SK-N-SH (cell line): ENCODE measurements at regions not wholly inside any gene's neighbourhood (a gene's known extent, or its start where the extent isn't known, plus 50 kb on each side); places are given as distances from the start of the nearest gene placed in this dataset.

Experiments used
- CTCF ChIA-PET: fragments of 300-600, 350-600 bp; formaldehyde crosslinking; extraction: SDS; loops from one replicate; lab custom pipeline; 2021; lab: Yijun Ruan, JAX
- POLR2A ChIA-PET: fragments of 350-600 bp; sonication (Branson Sonifier 250); formaldehyde crosslinking; extraction: SDS; loops from one replicate; lab custom pipeline; 2020; ENCODE audit warnings: antibody characterized with exemption, inconsistent platforms; lab: Yijun Ruan, JAX
- DNase-seq: peaks from one replicate; pipeline ENCODE4 v3.0.0; 2012
- H2AFZ ChIP-seq: fragments of 200-600 bp; sonication (generic); 2 replicates; pipeline ENCODE4 v1.8.1; 2016; ENCODE audit warnings: antibody characterized with exemption, mild to moderate bottlenecking, low read depth
- H3F3A ChIP-seq: fragments of 200-600 bp; sonication (generic); replicated peaks from 2 replicates; pipeline ENCODE3; 2016; ENCODE audit warnings: antibody characterized with exemption, mild to moderate bottlenecking; ENCODE audit not compliant: insufficient read depth
- H3K27ac ChIP-seq, 2 experiments: fragments of 200-500 bp in 1 of 2; fragments of 200-600 bp in 1 of 2; sonication (Bioruptor generic) in 1 of 2; sonication (generic), shearing (Covaris generic) in 1 of 2; 2 replicates each; pipeline versions ENCODE4 v1.5.1 to v1.6.1; 2014 to 2016; ENCODE audit warnings: low read depth in 2 of 2, inconsistent platforms in 1 of 2, low read length in 1 of 2, mild to moderate bottlenecking in 1 of 2, mixed read lengths in 1 of 2
- H3K27me3 ChIP-seq: fragments of 200-600 bp; sonication (generic), shearing (Covaris generic); 2 replicates; pipeline ENCODE4 v1.6.1; 2016; ENCODE audit warnings: mixed run types; ENCODE audit not compliant: insufficient read depth
- H3K36me3 ChIP-seq, 2 experiments: fragments of 200-500 bp in 1 of 2; fragments of 200-600 bp in 1 of 2; sonication (Bioruptor generic) in 1 of 2; sonication (generic) in 1 of 2; replicated peaks in 1 of 2; 2 replicates each; pipeline versions ENCODE3 to v1.5.1; 2014 to 2016; ENCODE audit warnings: low read length in 1 of 2, mild to moderate bottlenecking in 1 of 2; ENCODE audit not compliant: insufficient read depth in 2 of 2, control insufficient read depth in 1 of 2
- H3K4me1 ChIP-seq, 2 experiments: fragments of 200-500 bp in 1 of 2; fragments of 200-600 bp in 1 of 2; sonication (Bioruptor generic) in 1 of 2; sonication (generic), shearing (Covaris generic) in 1 of 2; 2 replicates each; pipeline versions ENCODE4 v1.5.1 to v1.6.1; 2014 to 2016; ENCODE audit warnings: low read depth in 1 of 2, low read length in 1 of 2, mixed run types in 1 of 2; ENCODE audit not compliant: insufficient read depth in 2 of 2, control insufficient read depth in 1 of 2
- H3K4me2 ChIP-seq: fragments of 200-600 bp; sonication (generic), shearing (Covaris generic); 2 replicates; pipeline ENCODE4 v1.6.1; 2017; ENCODE audit warnings: mixed run types
- H3K4me3 ChIP-seq, 2 experiments: fragments of 200-500 bp in 1 of 2; fragments of 200-600 bp in 1 of 2; sonication (Bioruptor generic) in 1 of 2; sonication (generic), shearing (Covaris generic) in 1 of 2; 2 replicates each; pipeline versions ENCODE4 v1.5.1 to v1.8.1; 2014 to 2016; ENCODE audit warnings: low read depth in 2 of 2, inconsistent platforms in 1 of 2, low read length in 1 of 2, mild to moderate bottlenecking in 1 of 2, mixed read lengths in 1 of 2, moderate library complexity in 1 of 2
- H3K79me2 ChIP-seq: fragments of 200-600 bp; sonication (generic); 2 replicates; pipeline ENCODE4 v1.8.1; 2017; ENCODE audit warnings: mild to moderate bottlenecking; ENCODE audit not compliant: insufficient read depth
- H3K9ac ChIP-seq: fragments of 200-600 bp; sonication (generic); 2 replicates; pipeline ENCODE4 v1.6.1; 2017; ENCODE audit warnings: mixed run types
- H3K9me2 ChIP-seq: fragments of 200-600 bp; sonication (generic); 2 replicates; pipeline ENCODE4 v1.6.1; 2017; ENCODE audit warnings: mixed run types
- H3K9me3 ChIP-seq: fragments of 200-600 bp; sonication (generic); 2 replicates; pipeline ENCODE4 v1.6.1; 2017; ENCODE audit warnings: mixed run types, mild to moderate bottlenecking, moderate library complexity
- H4K20me1 ChIP-seq: fragments of 200-600 bp; sonication (generic); 2 replicates; pipeline ENCODE4 v1.6.1; 2017; ENCODE audit warnings: mild to moderate bottlenecking, mixed run types; ENCODE audit not compliant: insufficient read depth
- FOSL2 ChIP-seq: IDR thresholded peaks from 2 replicates; pipeline ENCODE4 v1.4.0; 2012; ENCODE audit warnings: low read depth, mild to moderate bottlenecking, moderate library complexity, borderline replicate concordance
- MAX ChIP-seq: IDR thresholded peaks from 2 replicates; pipeline ENCODE4 v1.4.0; 2012; ENCODE audit warnings: low read depth
- PBX3 ChIP-seq: IDR thresholded peaks from 2 replicates; pipeline ENCODE4; 2012
- REST ChIP-seq: IDR thresholded peaks from 2 replicates; pipeline ENCODE4 v1.6.1; 2012; ENCODE audit warnings: mild to moderate bottlenecking, low read depth, low read length, moderate library complexity
- RXRA ChIP-seq: IDR thresholded peaks from 2 replicates; pipeline ENCODE4 v1.4.0; 2012; ENCODE audit warnings: low read depth, mild to moderate bottlenecking, borderline replicate concordance
- SIN3A ChIP-seq: IDR thresholded peaks from 2 replicates; pipeline ENCODE4 v1.6.1; 2012; ENCODE audit warnings: low read depth, mild to moderate bottlenecking, low read length, moderate library complexity, borderline replicate concordance
- TAF1 ChIP-seq: IDR thresholded peaks from 2 replicates; pipeline ENCODE4 v1.6.1; 2012; ENCODE audit warnings: low read depth, mild to moderate bottlenecking, low read length, moderate library complexity, borderline replicate concordance
- USF1 ChIP-seq: IDR thresholded peaks from 2 replicates; pipeline ENCODE4 v1.4.0; 2012; ENCODE audit warnings: low read depth, borderline replicate concordance
- whole genome bisulfite sequencing: methylation state at CpG from one replicate; pipeline ENCODE4 v1.1.6; 2017; ENCODE audit warnings: low lambda C conversion rate; 5-methylcytosine and 5-hydroxymethylcytosine counted together

GRCh38 chr5:114062932-114063867, 298.7 kb upstream of the KCNN2 start:
- POLR2A ChIA-PET = no interaction called here
- no peak overlapping the region for H3K9ac ChIP-seq
- H3K9me3 ChIP-seq = no peaks in the 10 kb centered on the region
- H2AFZ ChIP-seq = no peak overlapping the region
- H3F3A ChIP-seq = no peaks in the 10 kb centered on the region
- H3K4me2 ChIP-seq = no peak overlapping the region
- no peak overlapping the region for H3K27ac ChIP-seq
- no peaks in the 10 kb centered on the region for H3K27me3 ChIP-seq
- no peaks in the 10 kb centered on the region for H3K9me2 ChIP-seq
- no peaks in the 10 kb centered on the region for H3K4me1 ChIP-seq
- CTCF ChIA-PET = interaction anchor here (1.6 kb wide), 2 partner anchors 37 to 43 kb away, joined by 3 to 5 read pairs; no protein-coding TSS in a partner anchor
- H3K79me2 ChIP-seq = no peaks in the 10 kb centered on the region
- no peaks in the 10 kb centered on the region for H4K20me1 ChIP-seq
- H3K4me3 ChIP-seq = no peak overlapping the region
- no peak for TF ChIP-seq TAF1
- DNase-seq = no peak
- H3K36me3 ChIP-seq = no peaks in the 10 kb centered on the region

GRCh38 chr5:114065912-114066311, 296.0 kb upstream of the KCNN2 start:
- TF ChIP-seq USF1 (no peak), MAX (no peak), FOSL2 (no peak), RXRA (no peak), PBX3 (no peak), REST (no peak), SIN3A (no peak)
- POLR2A ChIA-PET = interaction anchor here (0.6 kb wide), 1 partner anchor 45 kb away, joined by 4 read pairs; no protein-coding TSS in a partner anchor
- Histone ChIP-seq H3K36me3 (no peaks in the 10 kb centered on the region), H4K20me1 (no peaks in the 10 kb centered on the region), H3K27ac (no peak overlapping the region), H3F3A (no peaks in the 10 kb centered on the region), H3K9ac (no peak overlapping the region), H3K27me3 (no peaks in the 10 kb centered on the region), H3K4me1 (no peaks in the 10 kb centered on the region), H2AFZ (no peak overlapping the region), H3K4me3 (no peak overlapping the region), H3K9me3 (no peaks in the 10 kb centered on the region), H3K9me2 (no peaks in the 10 kb centered on the region), H3K79me2 (no peaks in the 10 kb centered on the region), H3K4me2 (no peak overlapping the region)
- DNase-seq = no peak
- CTCF ChIA-PET = interaction anchor here (1.1 kb wide), 1 partner anchor 41 kb away, joined by 4 read pairs; no protein-coding TSS in a partner anchor
- WGBS = 0% methylated on average over 1 of the region's 1 CpG
